Fibroblast of pulmonary artery (primary cell): ENCODE measurements at regions not wholly inside any gene's neighbourhood (a gene's known extent, or its start where the extent isn't known, plus 50 kb on each side); places are given as distances from the start of the nearest gene placed in this dataset.

Source experiments
- DNase-seq: peaks from one replicate; pipeline ENCODE4 v3.0.0-alpha.2; 2010; ENCODE audit warnings: low read depth
- H3K4me3 ChIP-seq: replicated peaks from 2 replicates; pipeline ENCODE4 v1.5.1; 2011; ENCODE audit warnings: low read depth, mild to moderate bottlenecking, control low read depth, low read length, moderate library complexity
- TF ChIP-seq, protein P1 (sequence below): IDR thresholded peaks from 2 replicates; pipeline ENCODE4 v1.5.1; 2011; ENCODE audit warnings: mild to moderate bottlenecking, control low read depth, low read length, inconsistent platforms; ENCODE audit errors: missing control alignments

DNA sequence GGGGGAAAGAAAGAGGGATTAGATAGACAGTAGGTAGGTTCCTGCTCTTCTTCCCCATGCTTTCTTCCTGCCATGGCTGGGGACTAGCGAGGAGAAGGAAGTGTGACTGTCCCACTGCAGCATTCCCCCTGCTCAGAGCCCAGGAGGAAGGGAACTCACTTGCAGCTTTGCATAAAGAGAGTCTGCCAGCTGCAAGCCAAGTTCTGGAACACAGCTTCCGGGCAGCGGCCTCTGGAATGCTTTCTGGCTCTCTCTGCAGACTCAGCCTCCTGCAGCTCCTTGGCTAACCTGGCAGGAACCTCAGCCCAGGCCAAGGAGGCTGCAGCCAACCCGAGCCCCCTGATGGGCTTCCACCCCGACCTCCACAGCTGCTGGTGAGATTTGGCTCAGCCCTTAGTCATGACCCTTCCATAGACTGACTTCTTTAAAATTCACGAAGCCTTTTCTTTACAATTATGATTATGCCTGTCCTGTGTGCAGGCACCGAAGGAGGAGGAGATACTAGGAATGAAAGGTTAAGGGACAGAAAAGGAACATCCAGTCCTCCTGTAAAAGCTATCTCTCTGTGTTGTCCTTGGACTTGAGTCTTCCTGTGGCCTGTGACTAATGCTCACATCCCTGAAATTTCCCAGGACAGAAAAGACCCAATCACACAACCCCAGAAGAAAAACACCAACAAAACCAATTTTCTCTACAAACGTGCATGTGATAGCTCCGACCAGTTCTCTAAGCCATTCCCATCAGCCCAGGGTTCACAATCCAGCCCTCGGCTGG, 108.2 kb upstream of the OLIG2 start:
- H3K4me3 ChIP-seq: no peak overlapping the region
- TF ChIP-seq, protein P1, sequence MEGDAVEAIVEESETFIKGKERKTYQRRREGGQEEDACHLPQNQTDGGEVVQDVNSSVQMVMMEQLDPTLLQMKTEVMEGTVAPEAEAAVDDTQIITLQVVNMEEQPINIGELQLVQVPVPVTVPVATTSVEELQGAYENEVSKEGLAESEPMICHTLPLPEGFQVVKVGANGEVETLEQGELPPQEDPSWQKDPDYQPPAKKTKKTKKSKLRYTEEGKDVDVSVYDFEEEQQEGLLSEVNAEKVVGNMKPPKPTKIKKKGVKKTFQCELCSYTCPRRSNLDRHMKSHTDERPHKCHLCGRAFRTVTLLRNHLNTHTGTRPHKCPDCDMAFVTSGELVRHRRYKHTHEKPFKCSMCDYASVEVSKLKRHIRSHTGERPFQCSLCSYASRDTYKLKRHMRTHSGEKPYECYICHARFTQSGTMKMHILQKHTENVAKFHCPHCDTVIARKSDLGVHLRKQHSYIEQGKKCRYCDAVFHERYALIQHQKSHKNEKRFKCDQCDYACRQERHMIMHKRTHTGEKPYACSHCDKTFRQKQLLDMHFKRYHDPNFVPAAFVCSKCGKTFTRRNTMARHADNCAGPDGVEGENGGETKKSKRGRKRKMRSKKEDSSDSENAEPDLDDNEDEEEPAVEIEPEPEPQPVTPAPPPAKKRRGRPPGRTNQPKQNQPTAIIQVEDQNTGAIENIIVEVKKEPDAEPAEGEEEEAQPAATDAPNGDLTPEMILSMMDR: no peak
- DNase-seq: peak; percentile 31

DNA sequence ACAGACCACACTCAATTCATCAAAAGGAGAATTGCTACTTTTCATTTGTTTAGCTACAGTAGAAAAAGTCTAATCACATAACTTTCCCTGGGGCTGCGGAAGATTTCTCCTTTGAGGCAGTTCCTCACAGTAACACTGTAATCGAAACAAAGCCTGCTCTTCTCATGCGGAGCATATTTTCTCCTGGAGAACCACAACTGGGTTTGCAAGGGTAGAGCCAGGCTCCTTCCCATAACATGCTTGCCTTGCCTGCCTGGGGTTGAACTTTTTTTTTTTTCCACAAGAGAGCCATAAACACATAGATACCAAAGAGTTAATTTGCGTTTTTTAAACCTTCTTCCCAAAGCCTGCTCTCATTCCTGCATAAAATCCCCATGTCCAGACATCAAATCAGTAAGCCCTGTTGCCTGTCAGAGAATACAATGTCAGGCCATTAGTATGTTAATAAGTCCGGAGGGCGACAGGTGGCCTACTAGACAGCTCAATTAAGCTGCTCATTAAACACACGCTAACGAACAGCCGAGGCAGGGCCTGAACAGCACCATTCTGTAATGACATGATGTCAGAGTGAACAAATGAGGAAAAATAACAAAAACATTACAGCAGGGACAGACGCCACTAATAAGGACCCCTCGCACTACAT, 107.1 kb upstream of the OLIG2 start:
- no peak overlapping the region for H3K4me3 ChIP-seq
- DNase-seq: no peak
- TF ChIP-seq, protein P1: no peak

DNA sequence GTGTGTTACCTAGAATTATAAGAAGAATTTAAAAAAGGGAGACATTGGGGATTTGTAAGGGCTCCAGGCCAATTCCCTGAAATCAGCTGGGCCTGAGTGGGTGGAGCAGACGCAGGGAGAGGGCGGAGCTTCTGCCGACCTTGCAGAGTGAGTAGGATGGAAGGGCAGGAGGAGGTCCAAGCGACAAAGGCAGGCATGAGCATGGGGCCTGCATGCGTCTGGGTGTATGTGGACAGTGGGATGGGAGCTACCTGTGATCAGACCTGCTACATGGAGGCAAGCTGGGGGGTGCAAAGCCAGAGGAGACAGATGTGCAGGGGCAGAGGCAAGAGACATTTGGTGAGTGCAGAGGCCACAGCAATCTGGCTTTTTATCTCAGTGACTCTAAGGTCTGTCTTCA, 105.3 kb upstream of the OLIG2 start:
- no peak for DNase-seq
- TF ChIP-seq, protein P1: no peak
- no peak overlapping the region for H3K4me3 ChIP-seq

DNA sequence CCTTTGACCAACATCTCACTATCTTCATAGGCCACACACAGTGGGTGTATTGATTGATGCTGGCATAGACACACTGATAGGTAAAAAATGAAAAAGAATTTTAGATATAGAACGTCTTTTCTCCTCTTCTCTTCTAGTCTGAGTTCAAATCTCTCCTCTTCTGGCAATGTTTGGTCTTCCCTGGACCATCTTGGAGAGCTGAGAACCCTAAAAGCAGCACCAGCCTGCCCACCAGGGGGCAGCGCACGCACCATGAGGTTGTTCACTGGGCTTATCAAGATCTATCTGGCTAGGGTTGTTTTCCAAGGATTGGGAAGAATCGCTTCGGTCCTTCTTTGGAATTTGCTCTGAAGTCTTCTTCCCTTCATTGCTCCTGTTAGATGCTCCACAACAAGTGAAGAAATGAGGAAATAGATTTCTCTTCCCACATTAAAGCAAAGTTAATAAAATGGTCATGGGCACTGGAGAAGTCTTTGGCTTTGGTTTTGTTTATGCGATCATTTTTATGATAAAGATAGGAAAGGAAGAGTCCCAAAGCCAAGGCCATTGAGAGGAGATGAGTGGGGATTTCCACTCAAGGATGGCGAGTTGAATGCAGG, 104.0 kb upstream of the OLIG2 start:
- TF ChIP-seq, protein P1: peak; percentile 36
- DNase-seq: no peak
- H3K4me3 ChIP-seq: no peak overlapping the region

DNA sequence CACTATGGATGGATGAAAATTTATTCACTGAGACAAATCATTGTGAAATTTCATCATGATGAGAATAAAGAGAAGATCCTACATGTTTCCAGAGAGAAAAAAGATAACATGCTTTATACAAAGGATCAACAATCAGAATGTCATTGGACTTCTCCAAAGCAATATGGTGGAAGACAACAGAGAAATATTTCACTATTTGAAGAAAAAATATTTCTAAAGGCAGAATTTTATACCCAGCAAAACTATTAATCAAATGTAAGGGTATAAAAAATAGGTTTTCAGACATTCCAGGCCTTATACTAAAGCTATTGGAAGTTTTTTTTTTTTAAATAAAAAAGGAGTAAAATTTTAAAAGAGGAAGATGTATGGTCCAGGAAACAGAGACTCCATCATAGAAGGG, 100.6 kb upstream of the OLIG2 start:
- H3K4me3 ChIP-seq: no peak overlapping the region
- TF ChIP-seq, protein P1: no peak
- DNase-seq: no peak

DNA sequence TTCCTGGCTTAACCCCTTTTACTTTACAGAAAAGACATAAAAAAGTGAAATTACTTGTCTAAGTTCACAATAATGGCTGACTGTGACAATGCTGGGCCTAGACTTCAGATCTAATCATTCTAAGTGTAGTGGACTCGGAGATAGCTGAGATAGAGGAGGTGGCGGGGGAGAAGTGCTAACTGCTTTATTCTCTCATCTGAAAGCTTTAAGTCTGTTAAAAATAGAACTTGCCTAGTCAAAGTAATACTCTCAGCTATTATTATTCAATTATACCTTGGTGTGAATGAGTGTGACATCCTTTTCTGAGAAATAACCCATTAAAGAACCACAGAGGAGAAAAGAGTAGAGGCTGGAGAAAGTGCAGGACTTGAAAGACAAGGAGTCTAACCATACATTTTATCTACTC, 96.1 kb upstream of the OLIG2 start:
- H3K4me3 ChIP-seq: no peak overlapping the region
- DNase-seq: no peak
- TF ChIP-seq, protein P1: no peak
